ENCODE measurements at regions not wholly inside any gene's neighbourhood (a gene's known extent, or its start where the extent isn't known, plus 50 kb on each side); places are given as distances from the start of the nearest gene placed in this dataset.

DNA sequence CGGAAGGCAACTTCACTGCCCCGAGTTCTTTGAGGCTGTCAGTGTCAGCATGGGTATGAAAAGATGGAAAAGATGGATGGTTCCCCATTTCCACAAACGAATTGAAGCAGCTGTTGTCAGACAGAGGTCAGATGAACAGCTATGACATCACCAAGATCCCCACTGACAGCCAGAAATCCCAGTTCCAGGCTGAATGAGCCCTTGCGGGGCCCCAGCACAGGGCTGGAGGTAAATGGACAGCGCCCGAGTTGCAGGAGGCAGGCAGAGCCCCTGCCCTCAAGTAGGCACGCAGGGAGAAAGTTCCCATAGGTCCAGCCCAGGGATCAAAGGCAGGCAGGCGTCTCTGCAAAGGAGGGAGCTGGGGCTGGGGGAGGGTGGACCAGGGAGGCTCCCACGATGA is 169.5 kb upstream of the AGAP1 start:
- TF ChIP-seq, protein P1, sequence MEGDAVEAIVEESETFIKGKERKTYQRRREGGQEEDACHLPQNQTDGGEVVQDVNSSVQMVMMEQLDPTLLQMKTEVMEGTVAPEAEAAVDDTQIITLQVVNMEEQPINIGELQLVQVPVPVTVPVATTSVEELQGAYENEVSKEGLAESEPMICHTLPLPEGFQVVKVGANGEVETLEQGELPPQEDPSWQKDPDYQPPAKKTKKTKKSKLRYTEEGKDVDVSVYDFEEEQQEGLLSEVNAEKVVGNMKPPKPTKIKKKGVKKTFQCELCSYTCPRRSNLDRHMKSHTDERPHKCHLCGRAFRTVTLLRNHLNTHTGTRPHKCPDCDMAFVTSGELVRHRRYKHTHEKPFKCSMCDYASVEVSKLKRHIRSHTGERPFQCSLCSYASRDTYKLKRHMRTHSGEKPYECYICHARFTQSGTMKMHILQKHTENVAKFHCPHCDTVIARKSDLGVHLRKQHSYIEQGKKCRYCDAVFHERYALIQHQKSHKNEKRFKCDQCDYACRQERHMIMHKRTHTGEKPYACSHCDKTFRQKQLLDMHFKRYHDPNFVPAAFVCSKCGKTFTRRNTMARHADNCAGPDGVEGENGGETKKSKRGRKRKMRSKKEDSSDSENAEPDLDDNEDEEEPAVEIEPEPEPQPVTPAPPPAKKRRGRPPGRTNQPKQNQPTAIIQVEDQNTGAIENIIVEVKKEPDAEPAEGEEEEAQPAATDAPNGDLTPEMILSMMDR (IDR thresholded peaks at IDR 0.05; ENCODE audit: poor library complexity): no peak
- TF ChIP-seq EZH2 (IDR thresholded peaks at IDR 0.05; ENCODE audit: borderline replicate concordance) (no peak), EZH2phosphoT487 (IDR thresholded peaks at IDR 0.05; ENCODE audit: low read depth, severe bottlenecking, unreplicated experiment) (no peak)
- no peak overlapping the region for H3K27ac ChIP-seq
- H3K79me2 ChIP-seq: no peaks in the 10 kb centered on the region
- H3K9me2 ChIP-seq (replicated peaks; ENCODE audit: insufficient read depth): no peaks in the 10 kb centered on the region
- no peak overlapping the region for H3K4me2 ChIP-seq
- no peaks in the 10 kb centered on the region for H3K27me3 ChIP-seq
- no peaks in the 10 kb centered on the region for H3K36me3 ChIP-seq (replicated peaks; ENCODE audit: insufficient read depth, low read depth)
- H4K20me1 ChIP-seq (ENCODE audit: insufficient read depth, poor library complexity, severe bottlenecking): no peaks in the 10 kb centered on the region
- H3K9me3 ChIP-seq (ENCODE audit: low read depth): no peaks in the 10 kb centered on the region
- H2AFZ ChIP-seq: no peak overlapping the region
- 29% methylated on average over 9 of the region's 9 CpGs for WGBS (ENCODE audit: low lambda C conversion rate, missing lambda C conversion rate)
- H3K4me3 ChIP-seq: no peak overlapping the region
- no peaks in the 10 kb centered on the region for H3K4me1 ChIP-seq (ENCODE audit: insufficient read depth)
- peak; percentile 31 for DNase-seq (ENCODE audit: low spot score)

DNA sequence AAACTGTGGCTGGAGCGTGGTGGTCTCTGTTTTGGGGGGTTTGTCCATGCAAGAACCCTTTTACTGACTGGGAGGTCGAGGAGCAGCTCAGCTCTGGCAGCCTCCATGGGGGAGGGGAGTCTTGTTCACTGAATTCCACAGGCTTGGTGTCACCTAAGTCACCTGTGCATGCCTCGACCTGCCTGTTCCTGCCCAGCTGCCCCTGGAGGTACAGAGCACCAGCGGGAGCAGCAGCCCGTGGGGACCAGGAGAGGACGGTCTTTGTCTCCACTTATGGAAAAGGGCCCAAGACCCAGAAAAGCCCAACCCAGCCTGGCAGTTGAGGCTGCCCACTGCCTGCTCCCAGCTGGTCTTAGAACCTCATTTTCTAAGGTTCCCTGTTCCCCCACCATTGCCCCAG is 168.7 kb upstream of the AGAP1 start:
- Histone ChIP-seq H3K36me3 (replicated peaks; ENCODE audit: insufficient read depth, low read depth) (no peaks in the 10 kb centered on the region), H4K20me1 (ENCODE audit: insufficient read depth, poor library complexity, severe bottlenecking) (no peaks in the 10 kb centered on the region), H3K9me2 (replicated peaks; ENCODE audit: insufficient read depth) (no peaks in the 10 kb centered on the region), H3K27ac (no peak overlapping the region), H3K4me2 (no peak overlapping the region), H3K79me2 (no peaks in the 10 kb centered on the region), H2AFZ (no peak overlapping the region), H3K4me1 (ENCODE audit: insufficient read depth) (no peaks in the 10 kb centered on the region), H3K9me3 (ENCODE audit: low read depth) (no peaks in the 10 kb centered on the region), H3K27me3 (no peaks in the 10 kb centered on the region), H3K4me3 (no peak overlapping the region)
- DNase-seq (ENCODE audit: low spot score): peak; percentile 12
- TF ChIP-seq EZH2 (IDR thresholded peaks at IDR 0.05; ENCODE audit: borderline replicate concordance) (no peak), EZH2phosphoT487 (IDR thresholded peaks at IDR 0.05; ENCODE audit: low read depth, severe bottlenecking, unreplicated experiment) (no peak)
- TF ChIP-seq, protein P1 (IDR thresholded peaks at IDR 0.05; ENCODE audit: poor library complexity): no peak
- 67% methylated on average over 6 of the region's 6 CpGs for WGBS (ENCODE audit: low lambda C conversion rate, missing lambda C conversion rate)

DNA sequence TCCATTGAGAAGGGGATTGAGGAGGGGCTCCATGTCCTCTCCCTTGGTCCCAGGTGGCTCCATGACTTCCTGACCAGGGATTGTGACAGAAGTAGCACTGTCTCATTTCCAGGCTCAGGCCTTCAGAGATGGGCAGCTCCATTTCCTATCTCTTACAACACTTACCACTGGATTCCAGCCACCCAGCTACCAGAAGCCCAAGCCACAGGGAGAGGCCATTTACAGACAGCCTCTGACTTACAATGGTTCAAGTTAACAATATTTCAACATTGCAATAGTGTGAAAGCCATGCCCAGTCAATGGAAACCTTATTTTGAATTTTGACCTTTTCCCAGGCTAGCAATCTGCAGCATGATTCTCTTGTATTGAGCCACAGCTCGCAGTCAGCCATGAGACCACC is 164.9 kb upstream of the AGAP1 start:
- H3K9me3 ChIP-seq (ENCODE audit: low read depth): no peaks in the 10 kb centered on the region
- no peaks in the 10 kb centered on the region for H4K20me1 ChIP-seq (ENCODE audit: insufficient read depth, poor library complexity, severe bottlenecking)
- no peaks in the 10 kb centered on the region for H3K27me3 ChIP-seq
- H3K79me2 ChIP-seq: no peaks in the 10 kb centered on the region
- H3K4me1 ChIP-seq (ENCODE audit: insufficient read depth): no peaks in the 10 kb centered on the region
- H3K36me3 ChIP-seq (replicated peaks; ENCODE audit: insufficient read depth, low read depth): no peaks in the 10 kb centered on the region
- H2AFZ ChIP-seq: no peak overlapping the region
- 97% methylated on average over 1 of the region's 1 CpG for WGBS (ENCODE audit: low lambda C conversion rate, missing lambda C conversion rate)
- DNase-seq (ENCODE audit: low spot score): no peak
- no peaks in the 10 kb centered on the region for H3K9me2 ChIP-seq (replicated peaks; ENCODE audit: insufficient read depth)
- H3K4me3 ChIP-seq: no peak overlapping the region
- no peak overlapping the region for H3K27ac ChIP-seq
- H3K4me2 ChIP-seq: no peak overlapping the region
- TF ChIP-seq, protein P1 (IDR thresholded peaks at IDR 0.05; ENCODE audit: poor library complexity): no peak
- TF ChIP-seq EZH2 (IDR thresholded peaks at IDR 0.05; ENCODE audit: borderline replicate concordance) (no peak), EZH2phosphoT487 (IDR thresholded peaks at IDR 0.05; ENCODE audit: low read depth, severe bottlenecking, unreplicated experiment) (no peak)

Data from hepatocyte (in vitro differentiated cells).